K562 (cell line): ENCODE measurements at regions not wholly inside any gene's neighbourhood (a gene's known extent, or its start where the extent isn't known, plus 50 kb on each side); places are given as distances from the start of the nearest gene placed in this dataset.

Experiments
- ARHGAP35 ChIP-seq: fragments of 450-650 bp; IDR thresholded peaks from 2 replicates; pipeline ENCODE4 v1.6.1; 2018; ENCODE audit not compliant: partially characterized antibody
- BDP1 ChIP-seq: IDR thresholded peaks from 3 replicates; pipeline ENCODE4 v1.6.1; 2011; ENCODE audit not compliant: insufficient read length, insufficient read depth
- CREB3 ChIP-seq: fragments of 450-650 bp; conservative IDR thresholded peaks from 2 replicates; pipeline ENCODE4 v1.6.1; 2016; ENCODE audit warnings: missing genetic modification characterization, low read depth, mild to moderate bottlenecking, missing compliant biosample characterization, moderate library complexity
- CREB5 ChIP-seq: fragments of 250-450 bp; sonication (Bioruptor Pico); IDR thresholded peaks from 2 replicates; pipeline ENCODE4 v1.5.0; 2020; ENCODE audit warnings: mild to moderate bottlenecking
- E2F6 ChIP-seq, 2 experiments: IDR thresholded peaks; 2 replicates each; pipeline ENCODE4 v1.6.1; 2011; ENCODE audit warnings: borderline replicate concordance in 1 of 2, control low read depth in 1 of 2, low read depth in 1 of 2, low read length in 1 of 2, mild to moderate bottlenecking in 1 of 2, mixed read lengths in 1 of 2, moderate library complexity in 1 of 2; ENCODE audit not compliant: insufficient read depth in 1 of 2, insufficient read length in 1 of 2, poor library complexity in 1 of 2, severe bottlenecking in 1 of 2; ENCODE audit errors: extremely low read depth in 1 of 2
- ERF ChIP-seq: fragments of 450-650 bp; formaldehyde crosslinking; IDR thresholded peaks from 2 replicates; pipeline ENCODE4 v1.4.0; 2020; ENCODE audit warnings: mild to moderate bottlenecking, mixed read lengths
- FOXJ2 ChIP-seq: fragments of 200-800 bp; sonication (Bioruptor generic); IDR thresholded peaks from 2 replicates; pipeline ENCODE4 v1.6.1; 2016; ENCODE audit warnings: missing genetic modification characterization, missing compliant biosample characterization
- HMGXB4 ChIP-seq: sonication (generic); formaldehyde crosslinking; IDR thresholded peaks from 2 replicates; pipeline ENCODE4 v1.8.1; 2023; ENCODE audit warnings: mild to moderate bottlenecking, missing genetic modification reagents
- JUNB ChIP-seq: fragments of 450-650 bp; formaldehyde crosslinking; conservative IDR thresholded peaks from 2 replicates; pipeline ENCODE4 v1.4.0; 2020; ENCODE audit warnings: mild to moderate bottlenecking
- THRA ChIP-seq: fragments of 450-650 bp; IDR thresholded peaks from 2 replicates; pipeline ENCODE4 v1.6.1; 2017; ENCODE audit warnings: mild to moderate bottlenecking, moderate library complexity
- ZBTB12 ChIP-seq: fragments of 250-450 bp; sonication (Bioruptor Pico); IDR thresholded peaks from 2 replicates; pipeline ENCODE4 v1.4.0; 2020
- ZNF592 ChIP-seq: fragments of 450-650 bp; IDR thresholded peaks from 2 replicates; pipeline ENCODE4 v1.6.1; 2017; ENCODE audit warnings: antibody characterized with exemption, mild to moderate bottlenecking

- TF ChIP-seq ZBTB12 (CRISPR knock-in tag): no peak
- no peak for TF ChIP-seq JUNB
- peak; percentile 56; the same call in 1 of the 2 replicates for TF ChIP-seq CREB3 (tag)
- TF ChIP-seq ERF (CRISPR knock-in tag): no peak
- no peak for TF ChIP-seq THRA
- TF ChIP-seq ARHGAP35: no peak
- no peak for TF ChIP-seq CREB5 (CRISPR knock-in tag)
- no peak for TF ChIP-seq HMGXB4 (CRISPR knock-in tag)
- TF ChIP-seq BDP1: no peak
- TF ChIP-seq ZNF592: no peak
- TF ChIP-seq E2F6 (IDR thresholded peaks at IDR 0.05; ENCODE audit: borderline replicate concordance in 1 of 2, extremely low read depth in 1 of 2, insufficient read depth in 1 of 2, insufficient read length in 1 of 2, low read depth in 1 of 2, low read length in 1 of 2, poor library complexity in 1 of 2, severe bottlenecking in 1 of 2): no peak
- TF ChIP-seq FOXJ2 (tag): no peak
Measured at GRCh38 chr6:20034408-20034769, 177.9 kb downstream of the MBOAT1 start (continued).
